ENCODE measurements at regions not wholly inside any gene's neighbourhood (a gene's known extent, or its start where the extent isn't known, plus 50 kb on each side); places are given as distances from the start of the nearest gene placed in this dataset.
A peak's percentile ranks its signal among the peaks of the same experiment; 100 is the strongest.

DNA sequence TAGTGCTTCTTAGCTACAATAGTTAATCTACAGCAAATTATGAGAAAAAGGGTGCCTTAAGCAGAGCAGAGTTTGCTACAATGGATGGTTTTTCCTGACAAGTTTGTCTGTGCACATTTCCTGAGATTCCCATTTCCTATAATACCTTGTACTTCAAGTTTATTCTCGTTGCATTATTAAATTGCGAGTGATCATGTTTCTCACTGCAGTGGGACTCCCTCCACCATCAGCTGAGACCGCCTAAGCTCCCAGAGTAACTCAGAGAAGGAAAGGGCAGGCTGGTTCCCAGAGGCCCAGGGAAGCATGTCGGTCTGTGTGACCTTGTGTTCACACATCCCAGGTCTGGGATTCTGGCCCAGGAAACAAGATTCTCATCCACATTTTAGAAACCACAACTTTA, 162.1 kb downstream of the ARL4C start:
- DNase-seq: no peak

GRCh38 chr2:234334151-234334550, 162.7 kb downstream of the ARL4C start:
- DNase-seq: no peak

DNA sequence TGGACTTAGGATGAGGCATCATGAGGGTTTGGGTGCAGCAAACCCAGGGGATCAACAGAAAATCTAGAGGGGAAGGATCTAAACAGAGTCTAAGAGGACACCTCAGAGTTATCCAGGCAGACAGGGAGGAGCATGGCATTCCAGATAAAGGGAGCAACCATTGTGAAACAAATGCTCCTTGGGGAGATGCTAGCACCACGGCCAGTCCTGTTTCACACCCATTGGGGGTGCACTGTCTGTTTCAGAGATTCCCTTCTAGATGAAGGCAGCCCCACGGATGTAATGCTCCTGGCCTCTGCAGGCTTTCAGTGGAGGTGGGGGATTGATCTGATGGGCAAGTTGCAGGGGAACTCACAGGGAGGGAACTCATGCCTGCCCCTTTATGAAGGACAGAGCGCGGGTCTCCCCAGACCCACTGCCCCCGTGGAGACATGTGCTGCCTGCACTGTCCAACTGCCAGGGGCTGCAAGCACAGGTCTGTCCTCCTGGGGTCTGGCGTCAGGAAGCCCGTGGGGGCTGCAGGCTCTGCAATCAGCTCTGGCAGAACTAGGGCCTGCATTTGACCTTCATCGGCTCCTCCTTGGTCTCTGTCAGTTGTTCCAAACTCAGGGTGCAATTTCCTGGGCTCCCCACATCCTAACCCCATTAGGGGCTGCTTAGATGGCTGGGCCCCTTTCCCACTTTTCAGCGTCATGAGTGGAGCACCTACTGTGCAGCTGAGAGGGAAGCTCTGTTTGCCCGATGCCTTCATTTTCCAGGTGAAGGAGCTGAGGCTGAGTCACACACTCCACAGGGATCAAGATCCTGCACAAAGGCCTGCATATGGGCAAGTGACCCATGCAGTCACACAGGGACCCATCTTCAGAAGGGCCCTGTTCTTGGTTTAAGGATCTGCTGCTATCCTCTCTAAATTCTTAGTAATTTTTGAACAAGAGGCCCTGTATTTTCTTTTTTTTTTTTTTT, 163.4 kb downstream of the ARL4C start:
- DNase-seq: no peak

- DNase-seq: no peak
Observed at GRCh38 chr2:234331966-234332365, 164.9 kb downstream of the ARL4C start.

DNA sequence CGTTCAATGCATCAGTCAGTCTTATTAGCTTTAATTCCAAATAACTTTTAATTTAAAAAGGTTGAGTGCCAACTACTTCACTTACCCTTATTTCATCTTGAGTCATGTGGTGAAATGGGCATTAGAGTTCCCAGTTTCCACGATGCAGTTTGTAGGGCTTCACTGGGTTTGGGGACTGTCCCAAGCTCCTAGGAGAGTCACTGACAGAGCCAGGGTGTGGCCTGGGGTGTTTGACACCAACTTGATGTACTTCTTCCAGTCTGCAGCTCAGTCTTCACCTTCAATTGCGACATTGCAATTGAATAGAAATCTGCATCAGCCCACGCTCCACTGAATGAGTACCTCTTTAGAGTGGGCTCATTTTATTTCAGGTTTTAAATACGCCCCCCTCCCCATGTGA, 165.3 kb downstream of the ARL4C start:
- DNase-seq: no peak

- DNase-seq: no peak
Observed at GRCh38 chr2:234330902-234331301, 166.0 kb downstream of the ARL4C start.

- DNase-seq: no peak
Observed at GRCh38 chr2:234329202-234329960, 167.5 kb downstream of the ARL4C start.

DNA sequence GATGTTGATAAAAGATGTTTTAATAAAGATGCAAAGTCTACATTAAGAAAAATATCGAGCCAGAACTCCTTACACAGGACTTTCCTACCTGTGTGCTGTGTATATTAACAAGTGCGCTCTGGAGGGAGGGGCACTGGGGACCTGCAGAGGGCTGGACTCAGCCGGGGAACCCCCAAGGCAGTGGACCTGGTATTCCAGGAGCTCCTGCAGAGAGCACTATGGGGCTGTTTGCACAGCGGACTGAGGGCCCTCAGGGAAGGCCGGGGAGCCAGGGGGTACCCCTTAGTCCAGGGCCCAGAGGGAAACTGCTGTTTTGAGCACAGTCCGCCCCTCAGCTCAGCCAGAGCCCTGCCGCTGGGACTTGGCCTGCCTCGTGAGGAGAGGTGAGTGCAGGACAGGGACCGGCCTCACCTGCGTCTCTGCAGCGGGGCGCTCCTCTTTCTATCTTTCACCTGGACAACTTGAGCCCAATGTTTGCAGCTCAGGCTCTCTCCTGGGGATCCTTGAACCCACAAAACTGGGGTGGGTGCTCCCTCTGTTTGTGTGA, 168.4 kb downstream of the ARL4C start:
- no peak for DNase-seq

DNA sequence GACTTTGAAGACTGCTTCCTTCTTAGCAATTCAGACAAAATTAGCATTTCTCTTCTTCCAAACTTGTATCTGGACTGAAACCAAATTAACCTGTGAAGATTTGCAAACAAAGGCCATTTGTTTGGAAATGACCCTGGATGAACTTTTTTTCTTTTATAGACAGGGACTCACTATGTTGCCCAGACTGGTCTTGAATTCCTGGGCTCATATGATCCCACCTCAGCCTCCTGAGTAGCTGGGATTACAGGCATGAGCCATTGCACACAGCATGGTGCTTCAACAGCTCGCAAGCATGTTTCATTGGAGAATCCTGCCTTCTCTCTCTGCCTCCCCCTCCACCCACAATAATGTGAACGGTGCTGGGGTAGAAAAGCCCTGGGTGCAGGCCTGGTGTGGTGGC, 170.2 kb downstream of the ARL4C start:
- no peak for DNase-seq

DNA sequence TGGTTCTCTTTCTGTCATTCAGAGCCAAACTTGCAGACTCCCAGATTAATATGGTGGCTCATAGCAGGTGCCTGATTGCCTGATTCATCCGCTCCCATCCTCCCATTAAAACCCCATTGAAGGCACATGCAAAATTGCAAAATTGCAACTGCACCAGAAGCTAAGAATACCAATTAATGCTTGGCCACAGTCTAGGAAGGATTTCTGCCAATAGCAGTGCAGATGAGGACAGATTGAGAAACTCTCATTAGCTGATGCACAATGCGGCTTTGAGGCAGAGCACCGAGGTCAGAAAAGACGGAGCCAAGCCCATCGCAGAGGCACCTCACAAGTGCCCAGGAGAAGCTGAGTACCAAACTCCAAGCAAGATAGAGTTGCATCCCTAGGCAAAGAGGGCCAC, 172.8 kb downstream of the ARL4C start:
- DNase-seq: no peak

GRCh38 chr2:234322766-234323465, 174.0 kb downstream of the ARL4C start:
- DNase-seq: no peak

GRCh38 chr2:234320066-234320465, 176.8 kb downstream of the ARL4C start:
- no peak for DNase-seq

- no peak for DNase-seq
Observed at GRCh38 chr2:234318361-234318760, 178.5 kb downstream of the ARL4C start.

GRCh38 chr2:234313558-234313957, 183.3 kb downstream of the ARL4C start:
- DNase-seq: no peak

DNA sequence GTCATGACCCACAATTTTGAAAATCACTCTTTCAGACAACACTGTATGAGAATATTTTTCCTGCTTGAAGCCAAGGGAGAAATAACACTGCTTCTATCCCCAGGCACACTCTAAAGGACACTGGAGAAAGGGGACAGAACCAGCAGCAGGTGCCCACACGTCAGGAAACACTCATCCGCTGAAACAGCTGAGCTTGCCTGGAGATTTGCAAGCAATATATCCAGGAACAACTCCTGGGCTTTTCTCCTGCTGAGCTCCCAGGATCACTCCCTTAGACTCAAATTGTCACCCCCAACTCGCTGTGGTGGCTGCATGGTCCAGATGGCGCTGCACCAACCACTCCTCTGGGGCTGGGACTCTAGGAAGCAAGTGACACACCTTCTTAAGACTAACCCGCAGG, 186.7 kb downstream of the ARL4C start:
- no peak for DNase-seq

GRCh38 chr2:234309431-234309830, 187.4 kb downstream of the ARL4C start:
- no peak for DNase-seq

GRCh38 chr2:234308813-234309195, 188.1 kb downstream of the ARL4C start:
- DNase-seq: peak; percentile 86

DNA sequence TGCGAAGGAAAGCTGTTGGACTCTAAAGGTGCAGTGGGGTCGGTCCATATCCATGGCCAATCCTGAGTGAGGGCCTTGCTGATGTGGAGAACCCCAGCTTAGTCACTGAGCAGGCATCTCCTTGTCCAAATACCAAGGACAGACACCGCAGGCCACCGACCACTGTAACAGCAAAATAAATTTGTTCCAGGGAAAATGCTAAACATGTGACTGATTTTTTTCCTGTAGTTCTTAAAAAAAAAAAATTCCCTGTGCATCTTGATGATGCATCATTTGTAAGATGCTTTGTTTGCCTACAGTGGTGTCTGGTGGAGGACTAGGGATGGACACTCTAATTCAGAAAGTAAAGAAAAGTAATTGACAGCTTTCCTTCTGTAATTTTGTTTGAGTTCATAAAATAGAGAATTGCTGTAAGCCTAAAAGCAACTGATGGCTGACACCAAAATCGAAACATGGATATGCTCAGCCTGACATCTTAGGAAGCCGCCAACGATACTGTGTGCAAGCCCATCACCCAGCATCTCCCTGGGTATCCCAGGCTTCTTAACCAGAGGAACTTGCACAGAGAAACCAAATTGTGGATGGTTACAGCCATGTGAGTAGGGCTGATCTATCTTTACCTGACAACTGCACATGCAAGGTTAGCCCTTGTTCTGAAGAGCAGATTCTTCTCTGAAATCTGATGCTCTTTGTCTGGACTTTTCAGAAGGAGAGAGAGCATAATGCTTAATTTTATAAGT, 188.6 kb downstream of the ARL4C start:
- no peak for DNase-seq

DNA sequence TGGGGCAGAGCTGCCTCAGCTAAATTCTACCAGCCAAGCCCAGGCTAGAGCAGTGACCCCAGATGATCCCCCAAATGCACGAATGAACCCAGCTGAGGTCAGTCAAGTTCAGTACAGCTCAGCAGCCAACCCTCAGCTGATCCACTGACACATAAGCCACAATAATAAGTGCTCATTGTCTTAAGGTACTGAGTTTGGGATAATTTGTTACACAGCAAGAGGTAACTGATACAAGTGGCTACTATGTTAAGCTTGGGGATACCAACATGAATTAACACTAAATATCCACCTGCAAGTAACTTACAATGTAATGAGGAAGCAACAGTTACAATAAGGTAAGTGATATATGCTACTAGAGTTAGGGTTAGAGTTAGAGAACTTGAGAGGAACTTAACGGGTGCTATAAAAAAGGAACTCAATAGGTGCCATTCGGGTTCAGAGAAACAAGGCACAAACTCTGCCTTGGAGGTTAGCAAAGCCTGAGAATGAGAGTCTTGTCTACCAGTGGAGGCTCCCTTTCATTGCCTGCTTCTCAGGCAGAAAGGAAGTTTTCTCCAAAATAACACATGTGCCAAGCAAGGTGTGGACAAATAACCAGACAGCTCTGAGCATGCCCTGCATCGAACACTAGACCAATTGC, 189.4 kb downstream of the ARL4C start:
- no peak for DNase-seq

DNA sequence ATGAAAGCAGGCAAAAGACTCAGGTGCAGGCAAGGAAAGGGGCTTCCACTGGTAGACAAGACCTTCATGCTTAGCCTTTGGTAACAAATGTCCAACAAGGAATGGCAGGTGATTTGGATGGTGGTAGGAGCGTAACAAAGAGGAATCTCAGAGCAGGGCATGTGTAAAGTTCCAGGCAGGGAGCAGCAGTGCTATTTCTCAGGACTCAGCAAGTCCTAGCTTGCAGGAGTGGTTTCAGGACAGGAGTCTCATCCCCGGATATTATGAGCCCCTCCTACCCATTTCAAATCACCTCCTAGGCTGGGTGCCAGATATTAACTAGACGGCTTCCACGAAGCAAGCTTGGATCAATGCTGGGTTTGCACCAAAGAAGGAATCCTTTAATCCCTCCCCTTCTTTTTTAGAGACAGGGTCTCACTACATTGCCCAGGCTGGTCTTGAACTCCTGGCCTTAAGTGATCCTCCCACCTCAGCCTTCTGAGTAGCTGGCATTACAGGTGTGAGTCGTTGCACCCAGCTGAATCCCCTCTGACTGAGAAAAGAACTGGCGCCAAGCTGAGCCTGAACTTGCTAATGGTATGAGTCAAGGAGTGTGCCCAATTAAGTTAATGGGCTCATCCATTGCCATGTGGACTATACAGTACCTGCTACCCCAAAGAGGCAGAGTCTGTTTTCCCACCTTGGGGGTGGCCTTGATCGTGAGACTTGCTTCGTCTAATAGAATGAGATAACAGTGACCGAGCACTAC, 190.3 kb downstream of the ARL4C start:
- no peak for DNase-seq

DNA sequence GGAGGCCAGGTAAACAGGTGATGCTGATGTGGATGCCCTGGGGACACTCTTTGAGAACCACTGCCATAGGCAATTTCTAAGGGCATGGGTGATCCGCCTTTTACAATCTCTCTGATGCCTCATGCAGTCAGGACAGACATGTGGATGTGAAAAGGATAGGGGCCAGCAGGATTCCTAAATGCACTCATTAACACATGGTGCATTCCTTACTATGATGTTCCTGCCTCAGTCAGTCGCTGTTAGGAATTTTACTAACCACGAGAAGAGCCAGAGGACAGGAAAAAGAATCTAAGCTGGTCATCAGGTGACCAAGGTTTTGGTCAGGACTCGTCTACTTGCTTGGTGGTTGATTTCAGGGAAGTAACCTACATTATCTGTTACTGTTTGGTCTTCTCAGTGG, 191.0 kb downstream of the ARL4C start:
- DNase-seq: no peak

Measured in activated effector memory CD4-positive, alpha-beta T cell treated with anti-CD3 and anti-CD28 coated beads, Interleukin-2, amount 50 U/mL, for 16 hours (primary cell).